GDM1 (cell line): ENCODE measurements at regions not wholly inside any gene's neighbourhood (a gene's known extent, or its start where the extent isn't known, plus 50 kb on each side); places are given as distances from the start of the nearest gene placed in this dataset.
"Not testable (repeated sequence)": the region's sequence is repeated elsewhere in the genome, so short reads cannot be mapped to it uniquely, and the experiment has no call there.

ENCODE experiments used
- DNase-seq: peaks from one replicate; lab custom pipeline; 2025; lab: John Stamatoyannopoulos, UW

- DNase-seq, result no peak
Observed at GRCh38 chrX:4682636-4683035, 969.2 kb upstream of the PRKX start.

GRCh38 chrX:4675686-4676300 is 962.3 kb upstream of the PRKX start:
- no peak for DNase-seq

DNA sequence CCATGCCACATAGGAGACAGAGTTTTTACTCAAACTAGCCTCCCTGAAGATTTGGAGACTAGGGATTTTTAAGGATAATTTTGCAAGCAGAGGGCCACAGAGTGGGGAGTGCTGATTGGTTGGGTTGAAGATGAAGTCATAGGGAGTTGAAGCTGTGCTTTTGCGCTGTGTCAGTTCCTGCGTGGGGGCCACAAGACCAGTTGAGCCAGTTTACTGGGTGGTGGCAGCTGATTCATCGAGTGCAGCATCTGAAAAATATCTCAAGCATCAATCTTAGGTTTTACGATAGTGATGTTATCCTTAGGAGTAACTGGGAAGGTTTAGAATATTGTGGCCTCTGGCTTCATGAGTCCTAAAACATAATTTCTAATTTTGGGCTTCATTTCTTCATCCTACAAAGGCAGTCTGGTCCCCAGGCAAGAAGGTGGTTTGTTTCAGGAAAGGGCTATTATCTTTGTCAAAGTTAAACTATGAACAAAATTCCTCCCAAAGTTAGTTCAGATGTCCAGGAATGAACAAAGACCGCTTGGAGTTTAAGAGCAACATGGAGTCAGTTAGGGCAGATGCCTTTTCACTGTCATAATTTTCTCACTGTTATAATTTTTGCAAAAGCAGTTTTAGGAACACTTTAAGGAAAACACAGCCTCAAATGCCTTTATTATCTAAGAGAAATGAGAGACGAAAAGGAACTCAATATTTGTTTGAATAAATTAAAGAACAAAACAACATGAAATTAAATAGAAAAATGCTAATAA is 960.8 kb upstream of the PRKX start:
- DNase-seq, result no peak

- DNase-seq, result no peak
Observed at GRCh38 chrX:4671344-4671743, 957.9 kb upstream of the PRKX start.

- DNase-seq, result no peak
Observed at GRCh38 chrX:4670606-4671005, 957.2 kb upstream of the PRKX start.

GRCh38 chrX:4668802-4669536 is 955.5 kb upstream of the PRKX start:
- no peak for DNase-seq

- no peak for DNase-seq
Observed at GRCh38 chrX:4663085-4663484, 949.6 kb upstream of the PRKX start.

- DNase-seq, result no peak
Observed at GRCh38 chrX:4661771-4662170, 948.3 kb upstream of the PRKX start.

DNA sequence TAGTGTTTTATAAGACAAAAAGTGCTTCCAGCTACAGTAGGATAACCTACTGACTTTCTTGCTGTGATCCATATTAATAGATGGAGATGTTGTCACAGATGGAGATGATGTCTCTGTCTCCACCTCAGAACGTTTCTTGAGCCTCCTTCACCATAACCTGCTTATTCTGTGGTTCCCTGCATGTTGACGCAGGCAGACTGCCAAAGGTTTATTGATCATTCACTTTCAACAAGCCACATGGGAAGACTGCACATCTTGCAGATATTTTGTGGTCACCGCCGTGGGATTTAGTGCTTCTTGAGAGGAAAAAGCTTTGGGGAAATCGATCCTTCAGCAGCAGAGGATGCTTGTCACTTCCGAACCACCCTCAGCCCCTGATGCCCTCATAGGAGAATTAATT is 943.0 kb upstream of the PRKX start:
- DNase-seq, result no peak

DNA sequence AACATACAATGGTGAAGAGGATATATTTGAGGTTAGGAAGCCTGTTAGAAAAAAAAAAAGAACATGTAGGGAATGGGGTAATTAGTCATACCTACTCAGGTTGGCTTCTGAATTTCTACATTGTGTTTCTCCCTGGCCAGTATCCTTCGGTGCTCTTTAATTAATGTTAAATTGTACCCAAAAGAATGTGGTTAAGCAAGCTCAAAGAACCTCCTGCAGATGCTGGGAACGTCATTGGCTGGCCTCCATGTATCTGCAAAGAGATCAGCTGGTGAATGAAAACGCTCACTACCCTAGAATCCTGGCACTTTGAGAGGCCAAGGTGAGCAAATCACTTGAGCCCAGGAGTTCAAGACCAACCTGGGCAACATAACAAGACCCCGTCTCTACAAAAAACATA is 942.3 kb upstream of the PRKX start:
- DNase-seq, result no peak

DNA sequence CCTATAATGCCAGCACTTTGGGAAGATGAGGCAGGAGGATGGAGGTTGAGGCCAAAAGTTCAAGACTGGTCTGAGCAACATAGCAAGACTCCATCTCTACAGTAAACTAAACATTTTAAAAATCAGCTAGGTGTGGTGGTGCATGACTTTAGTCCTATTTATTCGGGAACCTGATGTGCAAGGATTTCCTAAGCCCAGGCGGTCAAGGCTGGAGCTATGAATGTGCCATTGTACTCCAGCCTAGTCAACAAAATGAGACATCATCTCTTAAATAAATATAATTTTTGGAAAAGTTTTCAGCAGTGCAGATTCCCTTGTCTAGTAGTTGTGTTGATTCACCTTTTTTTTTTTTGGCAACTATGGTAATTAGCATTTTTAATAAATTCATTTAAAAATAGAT is 928.7 kb upstream of the PRKX start:
- no peak for DNase-seq

DNA sequence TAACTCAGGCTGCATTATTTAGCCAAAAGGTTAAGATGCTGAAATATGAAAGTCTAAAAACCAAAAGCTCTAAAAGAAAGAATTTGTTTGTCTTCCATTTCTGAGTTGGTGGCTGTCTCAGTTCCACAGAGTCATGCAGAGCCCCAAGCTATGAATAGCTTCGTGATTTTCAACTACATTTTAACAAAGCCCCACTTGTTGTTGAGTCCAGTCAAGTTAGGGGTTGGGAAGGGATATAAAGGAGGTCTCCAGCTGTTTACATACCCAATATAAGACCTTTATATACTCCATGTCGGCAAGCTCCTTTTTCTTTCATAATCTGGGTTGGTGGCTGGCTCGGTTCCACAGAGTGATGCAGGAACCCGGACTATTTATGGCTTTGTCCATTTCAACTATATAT is 924.6 kb upstream of the PRKX start:
- DNase-seq, result no peak

- DNase-seq, result no peak
Observed at GRCh38 chrX:4627414-4627813, 914.0 kb upstream of the PRKX start.

DNA sequence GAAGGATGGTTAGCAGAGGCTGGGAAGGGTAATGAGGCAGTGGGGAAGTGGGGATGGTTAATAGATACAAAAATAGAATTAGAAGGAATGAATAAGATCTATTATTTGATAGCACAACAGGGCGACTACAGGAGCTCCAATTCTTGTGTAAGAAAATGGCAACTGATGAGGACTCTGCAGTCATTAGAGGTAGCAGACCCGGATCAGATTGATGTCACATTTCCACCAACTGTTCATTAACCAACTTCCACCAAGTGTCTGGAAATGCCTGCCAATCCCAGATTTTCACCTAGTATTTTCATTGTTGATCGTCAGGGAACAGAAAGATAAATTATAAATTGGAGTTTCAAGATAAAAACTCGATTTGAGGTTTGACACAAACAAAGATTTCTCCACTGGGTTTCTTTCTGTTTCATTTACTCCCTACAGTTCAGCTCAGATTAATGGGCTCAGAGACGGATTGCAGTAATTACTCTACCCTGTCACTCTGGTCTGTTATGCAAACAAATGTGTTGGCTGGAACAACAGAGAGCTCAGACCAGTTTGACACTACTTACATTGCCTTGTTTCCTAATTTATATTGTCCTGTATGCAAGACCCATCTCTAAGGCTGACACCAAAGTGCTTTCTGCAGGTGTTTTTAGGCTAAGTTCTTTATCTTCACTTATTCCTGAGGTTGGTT is 909.2 kb upstream of the PRKX start:
- no peak for DNase-seq

- not testable (repeated sequence) for DNase-seq
Observed at GRCh38 chrX:4613651-4614050, 900.2 kb upstream of the PRKX start.

GRCh38 chrX:4588893-4589292 is 875.4 kb upstream of the PRKX start:
- DNase-seq, result no peak

GRCh38 chrX:4588466-4588865 is 875.0 kb upstream of the PRKX start:
- no peak for DNase-seq

GRCh38 chrX:4588056-4588455 is 874.6 kb upstream of the PRKX start:
- no peak for DNase-seq

- no peak for DNase-seq
Observed at GRCh38 chrX:4579999-4580398, 866.5 kb upstream of the PRKX start.

- DNase-seq, result no peak
Observed at GRCh38 chrX:4579480-4579879, 866.0 kb upstream of the PRKX start.

DNA sequence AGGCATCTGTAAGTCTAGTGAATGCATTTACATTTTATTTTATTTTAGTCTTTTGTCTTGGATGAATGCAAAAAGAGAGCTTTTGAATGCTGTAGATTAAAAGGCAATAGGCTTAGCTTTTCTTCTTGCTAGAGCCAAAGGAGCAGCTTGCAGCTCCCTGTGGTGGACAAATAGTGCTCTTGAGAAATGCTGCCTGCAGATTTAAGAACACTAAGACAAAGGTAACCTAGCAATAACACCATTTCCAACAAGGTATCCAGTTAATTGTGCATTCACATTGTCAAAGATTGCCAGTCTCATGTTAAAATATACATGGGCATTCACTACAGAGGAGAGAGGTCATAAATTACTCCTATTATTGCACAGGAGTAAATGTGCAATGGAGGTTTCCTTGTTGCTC is 859.2 kb upstream of the PRKX start:
- DNase-seq, result no peak

DNA sequence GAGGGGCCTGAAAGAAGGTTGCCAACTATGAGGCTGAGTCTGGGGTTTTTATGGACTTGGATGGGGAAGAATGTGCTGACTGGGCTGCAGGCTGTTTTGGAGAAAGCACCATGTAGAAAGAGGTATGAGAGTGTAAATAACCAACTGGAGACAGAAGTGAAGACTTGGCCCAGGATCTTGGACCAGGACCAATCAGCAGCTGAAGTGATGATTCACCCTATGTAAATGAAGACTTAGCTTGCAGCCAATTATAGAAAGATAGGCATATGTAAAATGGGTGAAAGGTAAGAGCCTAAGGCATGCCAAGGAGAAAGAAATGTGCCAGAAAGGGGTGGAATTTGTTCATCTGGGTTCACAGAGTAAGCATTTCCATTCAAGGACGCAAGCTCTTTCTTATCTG is 856.7 kb upstream of the PRKX start:
- no peak for DNase-seq

DNA sequence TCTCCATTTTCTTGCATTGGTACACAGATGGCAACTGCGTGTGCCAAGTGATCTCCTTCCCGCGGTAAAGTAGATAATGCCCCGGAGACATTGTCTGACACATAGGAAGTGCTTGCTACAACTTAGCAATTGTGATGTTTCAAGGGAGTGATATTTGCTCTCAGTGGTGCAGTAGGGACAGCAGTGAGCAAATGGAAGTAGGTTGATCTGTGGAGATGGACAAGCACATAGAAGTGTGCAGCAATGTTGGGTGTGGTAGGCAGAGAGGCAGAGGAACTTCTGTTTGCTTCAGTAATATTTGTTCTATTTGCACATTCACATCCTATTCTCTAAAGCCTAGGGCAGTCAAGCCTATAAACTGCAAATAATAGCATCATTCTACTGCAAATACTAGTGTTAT is 846.7 kb upstream of the PRKX start:
- DNase-seq, result no peak
